ENCODE measurements at regions not wholly inside any gene's neighbourhood (a gene's known extent, or its start where the extent isn't known, plus 50 kb on each side); places are given as distances from the start of the nearest gene placed in this dataset.
A peak's percentile ranks its signal among the peaks of the same experiment; 100 is the strongest.
"Not testable (repeated sequence)": the region's sequence is repeated elsewhere in the genome, so short reads cannot be mapped to it uniquely, and the experiment has no call there.

GRCh38 chr2:115999039-115999438 lies 1556.6 kb downstream of the DPP10 start:
- H3K9me3 ChIP-seq (replicated peaks in 1 of 11) = no peaks in the 10 kb centered on the region
- no peak overlapping the region for H3K27ac ChIP-seq
- no peaks in the 10 kb centered on the region for H4K20me1 ChIP-seq
- no peak overlapping the region for H3K9ac ChIP-seq
- H3K4me3 ChIP-seq = no peak overlapping the region
- TF ChIP-seq Cebpa-rat (IDR thresholded peaks at IDR 0.05) = no peak
- no peaks in the 10 kb centered on the region for H3K27me3 ChIP-seq
- no peak overlapping the region for H3K4me2 ChIP-seq
- no peaks in the 10 kb centered on the region for H3K4me1 ChIP-seq
- H3K36me3 ChIP-seq = no peaks in the 10 kb centered on the region

- Histone ChIP-seq H3K9me3 (replicated peaks in 1 of 11) (no peaks in the 10 kb centered on the region), H3K4me3 (no peak overlapping the region), H3K36me3 (no peaks in the 10 kb centered on the region), H3K27me3 (no peaks in the 10 kb centered on the region), H3K4me2 (no peak overlapping the region), H4K20me1 (no peaks in the 10 kb centered on the region), H3K9ac (no peak overlapping the region), H3K4me1 (no peaks in the 10 kb centered on the region), H3K27ac (no peak overlapping the region)
- TF ChIP-seq Cebpa-rat (IDR thresholded peaks at IDR 0.05) = no peak
Observed at GRCh38 chr2:116023026-116023425, 1580.6 kb downstream of the DPP10 start.

- H3K36me3 ChIP-seq; H3K9ac ChIP-seq; H3K27me3 ChIP-seq; H4K20me1 ChIP-seq; H3K4me2 ChIP-seq; H3K4me3 ChIP-seq; H3K27ac ChIP-seq; H3K4me1 ChIP-seq; H3K9me3 ChIP-seq (replicated peaks in 1 of 11): not testable (repeated sequence)
Observed at GRCh38 chr2:116038758-116039157, 1596.3 kb downstream of the DPP10 start.

GRCh38 chr2:116042530-116042929 lies 1600.1 kb downstream of the DPP10 start:
- Histone ChIP-seq H3K36me3 (no peaks in the 10 kb centered on the region), H3K4me3 (no peak overlapping the region), H3K4me1 (no peaks in the 10 kb centered on the region), H3K9me3 (replicated peaks in 1 of 11) (no peaks in the 10 kb centered on the region; a peak in 1 of 22 replicates), H3K27ac (no peak overlapping the region), H3K27me3 (no peaks in the 10 kb centered on the region), H3K9ac (no peak overlapping the region), H3K4me2 (no peak overlapping the region), H4K20me1 (no peaks in the 10 kb centered on the region)
- TF ChIP-seq Cebpa-rat (IDR thresholded peaks at IDR 0.05) = no peak

GRCh38 chr2:116057538-116057937 lies 1615.1 kb downstream of the DPP10 start:
- Histone ChIP-seq H3K4me1 (no peaks in the 10 kb centered on the region), H3K4me3 (no peak overlapping the region), H3K36me3 (no peaks in the 10 kb centered on the region), H3K27me3 (no peaks in the 10 kb centered on the region), H3K9me3 (replicated peaks in 1 of 11) (no peaks in the 10 kb centered on the region), H3K9ac (no peak overlapping the region), H3K4me2 (no peak overlapping the region), H3K27ac (no peak overlapping the region), H4K20me1 (no peaks in the 10 kb centered on the region)
- TF ChIP-seq Cebpa-rat (IDR thresholded peaks at IDR 0.05) = no peak

GRCh38 chr2:116061023-116061422 lies 1618.6 kb downstream of the DPP10 start:
- Histone ChIP-seq H3K27ac (no peak overlapping the region), H3K9me3 (replicated peaks in 1 of 11) (no peaks in the 10 kb centered on the region), H3K36me3 (no peaks in the 10 kb centered on the region), H4K20me1 (no peaks in the 10 kb centered on the region), H3K9ac (no peak overlapping the region), H3K4me2 (no peak overlapping the region), H3K4me1 (no peaks in the 10 kb centered on the region), H3K27me3 (no peaks in the 10 kb centered on the region), H3K4me3 (no peak overlapping the region)
- no peak for TF ChIP-seq Cebpa-rat (IDR thresholded peaks at IDR 0.05)

- no peak overlapping the region for H3K4me2 ChIP-seq
- H3K36me3 ChIP-seq = no peaks in the 10 kb centered on the region
- H4K20me1 ChIP-seq = no peaks in the 10 kb centered on the region
- no peaks in the 10 kb centered on the region for H3K9me3 ChIP-seq (replicated peaks in 1 of 11)
- no peak overlapping the region for H3K27ac ChIP-seq
- H3K4me3 ChIP-seq = no peak overlapping the region
- H3K27me3 ChIP-seq = no peaks in the 10 kb centered on the region
- H3K9ac ChIP-seq = no peak overlapping the region
- no peak for TF ChIP-seq Cebpa-rat (IDR thresholded peaks at IDR 0.05)
- no peaks in the 10 kb centered on the region for H3K4me1 ChIP-seq
Observed at GRCh38 chr2:116073731-116074130, 1631.3 kb downstream of the DPP10 start.

- no peak overlapping the region for H3K27ac ChIP-seq
- H3K9me3 ChIP-seq (replicated peaks in 1 of 11) = no peaks in the 10 kb centered on the region
Observed at GRCh38 chr2:116074161-116074560, 1631.7 kb downstream of the DPP10 start.

GRCh38 chr2:116088236-116088635 lies 1645.8 kb downstream of the DPP10 start:
- Histone ChIP-seq H3K4me1 (no peaks in the 10 kb centered on the region), H3K27me3 (no peaks in the 10 kb centered on the region), H3K9me3 (replicated peaks in 1 of 11) (no peaks in the 10 kb centered on the region), H3K4me3 (no peak overlapping the region), H3K36me3 (no peaks in the 10 kb centered on the region), H3K9ac (no peak overlapping the region), H3K27ac (no peak overlapping the region), H4K20me1 (no peaks in the 10 kb centered on the region), H3K4me2 (no peak overlapping the region)
- no peak for TF ChIP-seq Cebpa-rat (IDR thresholded peaks at IDR 0.05)

More at GRCh38 chr2:116074161-116074560, 1631.7 kb downstream of the DPP10 start:
- Histone ChIP-seq H3K4me2 (no peak overlapping the region), H3K27me3 (no peaks in the 10 kb centered on the region), H3K36me3 (no peaks in the 10 kb centered on the region), H3K9ac (no peak overlapping the region), H3K4me3 (no peak overlapping the region), H3K4me1 (no peaks in the 10 kb centered on the region), H4K20me1 (no peaks in the 10 kb centered on the region)
- no peak for TF ChIP-seq Cebpa-rat (IDR thresholded peaks at IDR 0.05)

- Histone ChIP-seq H3K36me3 (no peaks in the 10 kb centered on the region), H3K4me1 (peaks cover 0 to 11% (median 9%) of the 10 kb centered on the region in 10 experiments; a peak in 11 of 20 replicates), H3K4me3 (no peak overlapping the region), H3K27ac (no peak overlapping the region), H4K20me1 (no peaks in the 10 kb centered on the region; a peak in 1 of 22 replicates), H3K9ac (no peak overlapping the region), H3K9me3 (replicated peaks in 1 of 11) (no peaks in the 10 kb centered on the region), H3K4me2 (peak overlapping the region in 5 of 11 experiments; percentile 22 to 50 (median 38); a peak in 5 of 22 replicates), H3K27me3 (no peaks in the 10 kb centered on the region)
- no peak for TF ChIP-seq Cebpa-rat (IDR thresholded peaks at IDR 0.05)
Observed at GRCh38 chr2:116094196-116094595, 1651.8 kb downstream of the DPP10 start.
